ENCODE measurements at regions not wholly inside any gene's neighbourhood (a gene's known extent, or its start where the extent isn't known, plus 50 kb on each side); places are given as distances from the start of the nearest gene placed in this dataset.

GRCh38 chr2:21249367-21249766, 125.6 kb downstream of the TDRD15 start:
- Histone ChIP-seq H3K27me3 (ENCODE audit: insufficient read depth, low read length, poor library complexity) (no peaks in the 10 kb centered on the region), H3K9ac (ENCODE audit: low read depth, low read length) (no peak overlapping the region), H3K79me2 (ENCODE audit: insufficient read depth, low read length) (no peaks in the 10 kb centered on the region), H3K27ac (ENCODE audit: low read length) (no peak overlapping the region), H3K4me2 (ENCODE audit: insufficient read depth, low read length) (no peak overlapping the region), H2AFZ (ENCODE audit: low read depth, low read length) (no peak overlapping the region), H3K4me3 (ENCODE audit: low read depth in 1 of 2, low read length in 2 of 2) (no peak overlapping the region), H3K36me3 (ENCODE audit: insufficient read depth, low read length) (no peaks in the 10 kb centered on the region), H3K9me3 (ENCODE audit: insufficient read depth, low read length, severe bottlenecking) (no peaks in the 10 kb centered on the region), H4K20me1 (ENCODE audit: insufficient read depth, low read length) (no peaks in the 10 kb centered on the region), H3K4me1 (ENCODE audit: insufficient read depth, low read length) (no peaks in the 10 kb centered on the region)
- ATAC-seq (ENCODE audit: insufficient read depth, low read depth) (no peak), DNase-seq (no peak)
- TF ChIP-seq CTCF (IDR thresholded peaks at IDR 0.05; ENCODE audit: borderline replicate concordance, extremely low read depth, low read length, poor library complexity, severe bottlenecking) (no peak), EZH2 (IDR thresholded peaks at IDR 0.05; ENCODE audit: borderline replicate concordance, low read depth, low read length, severe bottlenecking) (no peak)

- no peak overlapping the region for H3K27ac ChIP-seq (ENCODE audit: low read length)
- no peak for ATAC-seq (ENCODE audit: insufficient read depth, low read depth)
- H3K27me3 ChIP-seq (ENCODE audit: insufficient read depth, low read length, poor library complexity) = no peaks in the 10 kb centered on the region
- H3K4me3 ChIP-seq (ENCODE audit: low read depth in 1 of 2, low read length in 2 of 2) = no peak overlapping the region
- DNase-seq = no peak
- no peaks in the 10 kb centered on the region for H3K36me3 ChIP-seq (ENCODE audit: insufficient read depth, low read length)
- no peak overlapping the region for H2AFZ ChIP-seq (ENCODE audit: low read depth, low read length)
- no peak overlapping the region for H3K4me2 ChIP-seq (ENCODE audit: insufficient read depth, low read length)
- TF ChIP-seq CTCF (IDR thresholded peaks at IDR 0.05; ENCODE audit: borderline replicate concordance, extremely low read depth, low read length, poor library complexity, severe bottlenecking) = no peak
- no peak for TF ChIP-seq EZH2 (IDR thresholded peaks at IDR 0.05; ENCODE audit: borderline replicate concordance, low read depth, low read length, severe bottlenecking)
- no peaks in the 10 kb centered on the region for H3K79me2 ChIP-seq (ENCODE audit: insufficient read depth, low read length)
- no peaks in the 10 kb centered on the region for H3K4me1 ChIP-seq (ENCODE audit: insufficient read depth, low read length)
- H4K20me1 ChIP-seq (ENCODE audit: insufficient read depth, low read length) = no peaks in the 10 kb centered on the region
- H3K9ac ChIP-seq (ENCODE audit: low read depth, low read length) = no peak overlapping the region
- no peaks in the 10 kb centered on the region for H3K9me3 ChIP-seq (ENCODE audit: insufficient read depth, low read length, severe bottlenecking)
Measured at GRCh38 chr2:21250673-21251072, 126.9 kb downstream of the TDRD15 start.

- H3K79me2 ChIP-seq (ENCODE audit: insufficient read depth, low read length) = no peaks in the 10 kb centered on the region
- ATAC-seq (ENCODE audit: insufficient read depth, low read depth) (no peak), DNase-seq (no peak)
- no peaks in the 10 kb centered on the region for H4K20me1 ChIP-seq (ENCODE audit: insufficient read depth, low read length)
- no peaks in the 10 kb centered on the region for H3K4me1 ChIP-seq (ENCODE audit: insufficient read depth, low read length)
- H3K4me2 ChIP-seq (ENCODE audit: insufficient read depth, low read length) = no peak overlapping the region
- no peaks in the 10 kb centered on the region for H3K36me3 ChIP-seq (ENCODE audit: insufficient read depth, low read length)
- H3K4me3 ChIP-seq (ENCODE audit: low read depth in 1 of 2, low read length in 2 of 2) = no peak overlapping the region
- no peak overlapping the region for H2AFZ ChIP-seq (ENCODE audit: low read depth, low read length)
- H3K9ac ChIP-seq (ENCODE audit: low read depth, low read length) = no peak overlapping the region
- H3K27ac ChIP-seq (ENCODE audit: low read length) = no peak overlapping the region
- no peak for TF ChIP-seq CTCF (IDR thresholded peaks at IDR 0.05; ENCODE audit: borderline replicate concordance, extremely low read depth, low read length, poor library complexity, severe bottlenecking)
- no peak for TF ChIP-seq EZH2 (IDR thresholded peaks at IDR 0.05; ENCODE audit: borderline replicate concordance, low read depth, low read length, severe bottlenecking)
- H3K27me3 ChIP-seq (ENCODE audit: insufficient read depth, low read length, poor library complexity) = no peaks in the 10 kb centered on the region
- no peaks in the 10 kb centered on the region for H3K9me3 ChIP-seq (ENCODE audit: insufficient read depth, low read length, severe bottlenecking)
Measured at GRCh38 chr2:21251216-21251980, 127.6 kb downstream of the TDRD15 start.

Measured in DND-41 (cell line).